CD4-positive, alpha-beta T cell treated with Interleukin-6 at 100 ng/mL for 8 hours (primary cell): ENCODE measurements at regions not wholly inside any gene's neighbourhood (a gene's known extent, or its start where the extent isn't known, plus 50 kb on each side); places are given as distances from the start of the nearest gene placed in this dataset.

Experiments used
- DNase-seq: peaks from one replicate; pipeline ENCODE4 v3.0.0-alpha.2; 2020; ENCODE audit warnings: mixed read lengths, low spot score

DNA sequence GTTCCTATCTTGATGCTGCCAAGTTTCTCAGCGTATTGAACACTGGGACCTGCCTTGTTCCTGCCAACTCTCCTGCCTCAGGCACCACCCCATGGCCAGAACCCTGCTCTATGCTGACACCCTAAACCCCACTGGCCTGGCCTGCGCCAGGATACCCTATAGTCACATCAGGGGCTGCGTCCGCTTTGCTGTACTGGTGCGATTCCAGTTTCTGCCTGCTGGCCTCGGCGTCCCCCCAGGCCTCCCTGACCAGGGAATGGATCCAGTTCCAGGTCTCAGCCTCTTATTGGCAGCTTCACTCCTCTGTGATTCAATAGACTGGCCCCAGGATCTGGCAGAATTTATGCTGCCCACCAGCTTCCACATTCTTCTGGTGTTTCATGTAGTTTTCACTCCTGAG is 55.0 kb downstream of the GPR6 start:
- DNase-seq, result no peak

DNA sequence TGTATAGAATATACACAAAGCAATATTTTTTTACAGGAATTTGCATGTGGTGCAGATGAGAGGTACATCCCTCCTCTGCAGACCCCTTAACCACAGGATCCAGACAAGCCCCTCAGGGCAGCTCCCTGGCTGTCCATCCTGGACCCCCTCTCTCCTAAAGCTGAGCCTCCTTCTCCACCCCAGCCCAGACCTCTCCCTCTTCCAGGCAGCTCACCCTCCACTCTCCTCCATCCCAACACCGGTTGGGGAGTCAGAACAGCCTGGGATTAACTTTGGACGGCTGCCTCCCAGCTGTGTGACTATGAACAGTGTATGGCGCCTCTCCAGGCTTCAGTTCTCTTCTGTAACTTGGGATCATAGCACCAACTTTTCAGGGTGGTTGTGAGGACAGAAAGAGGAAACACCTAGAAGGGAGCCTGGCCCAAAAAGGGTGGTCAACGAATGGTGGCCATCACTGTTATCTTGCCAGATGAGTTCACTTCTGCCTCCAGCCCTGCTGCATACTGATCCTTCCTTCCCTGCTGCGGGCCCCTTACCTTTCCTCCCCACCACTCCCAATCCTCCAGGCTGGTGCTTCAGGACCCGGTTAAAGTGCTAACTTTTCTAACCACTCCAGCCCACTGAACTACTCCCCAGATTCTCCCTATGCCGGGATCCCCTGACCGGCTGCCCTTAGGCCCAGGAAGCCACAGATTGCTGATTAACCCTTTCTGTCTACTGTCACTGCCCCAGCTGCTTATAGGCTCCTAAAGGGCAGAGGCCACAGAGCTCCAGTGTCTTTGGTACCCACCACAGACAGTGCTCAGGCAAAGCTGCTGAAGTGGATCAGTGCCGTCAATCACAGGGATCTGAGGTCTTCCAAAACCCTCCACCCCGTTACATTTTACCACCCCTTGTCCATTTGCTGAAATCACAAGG is 55.9 kb downstream of the GPR6 start:
- DNase-seq, result no peak

- DNase-seq, result no peak
Observed at GRCh38 chr6:110034667-110035036, 56.5 kb downstream of the GPR6 start.

- no peak for DNase-seq
Observed at GRCh38 chr6:110035321-110035720, 57.2 kb downstream of the GPR6 start.

DNA sequence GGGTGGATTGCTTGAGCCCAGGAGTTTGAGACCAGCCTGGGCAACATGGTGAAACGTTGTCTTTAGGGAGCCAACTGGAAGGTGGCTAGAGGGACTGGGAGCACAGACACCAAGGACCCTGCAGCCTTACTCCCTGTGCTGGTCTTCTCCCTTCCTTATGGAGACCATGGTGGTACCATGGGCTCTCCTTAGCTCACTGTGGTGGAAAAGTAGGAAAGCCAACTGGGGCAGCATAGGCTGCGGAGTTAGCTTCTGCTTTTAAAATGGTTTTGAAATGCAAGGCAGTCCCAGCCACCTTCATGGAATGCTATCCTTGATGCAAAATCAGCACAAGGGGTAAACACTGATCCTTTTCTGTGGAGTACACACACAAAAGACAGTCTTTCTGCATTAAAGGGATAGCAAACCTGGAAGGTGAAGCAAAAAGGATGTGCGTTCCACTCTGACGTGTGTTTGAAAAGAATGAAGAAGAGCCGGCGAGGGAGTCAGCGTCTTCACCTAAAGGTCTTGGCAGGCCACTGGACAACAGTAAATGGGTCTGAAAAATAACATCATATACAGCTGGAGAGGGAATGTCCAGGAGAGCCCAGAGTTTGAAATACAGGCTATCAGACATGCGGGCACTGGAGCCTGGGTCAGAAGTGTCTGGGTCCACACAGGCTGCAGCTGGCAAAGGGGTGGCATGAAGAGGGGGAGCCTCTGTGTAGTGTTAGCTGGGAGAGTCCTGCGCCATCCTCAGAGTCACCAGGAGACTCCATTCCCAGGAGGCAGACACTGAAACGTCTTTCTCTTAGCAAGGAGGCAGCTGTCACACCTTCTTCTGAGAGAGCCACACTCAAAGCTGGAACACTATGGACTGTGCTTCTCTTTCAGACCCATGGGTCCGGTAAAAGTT is 58.5 kb downstream of the GPR6 start:
- no peak for DNase-seq

DNA sequence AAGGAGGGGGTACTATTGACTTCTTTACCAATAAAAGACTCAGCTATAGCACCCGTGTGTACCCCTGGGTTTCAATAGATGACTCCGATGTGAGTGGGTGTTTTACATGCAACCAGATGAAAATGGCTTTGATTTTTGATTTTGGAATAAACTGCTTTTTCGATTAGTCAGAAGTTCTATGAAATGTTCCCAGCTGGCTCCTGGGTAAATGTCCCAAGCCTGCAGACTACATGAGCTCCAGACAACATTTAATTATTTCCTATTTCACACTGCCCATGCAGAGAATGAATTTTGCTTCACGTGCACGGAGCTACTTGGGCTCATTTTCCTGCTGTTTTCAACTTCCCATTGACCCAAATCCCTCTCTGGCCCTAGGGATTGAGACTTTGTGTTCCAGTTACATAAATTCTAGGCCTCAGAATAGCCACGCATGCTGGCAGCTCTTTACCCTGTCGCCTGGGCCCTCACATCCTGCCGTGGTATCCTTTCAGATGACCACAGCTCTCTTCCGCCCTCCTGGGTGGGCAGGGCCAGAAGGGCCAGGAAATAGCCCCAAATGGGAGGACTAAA is 59.7 kb downstream of the GPR6 start:
- DNase-seq, result no peak

- DNase-seq, result peak; percentile 85
Observed at GRCh38 chr6:110039364-110039980, 61.4 kb downstream of the GPR6 start.

DNA sequence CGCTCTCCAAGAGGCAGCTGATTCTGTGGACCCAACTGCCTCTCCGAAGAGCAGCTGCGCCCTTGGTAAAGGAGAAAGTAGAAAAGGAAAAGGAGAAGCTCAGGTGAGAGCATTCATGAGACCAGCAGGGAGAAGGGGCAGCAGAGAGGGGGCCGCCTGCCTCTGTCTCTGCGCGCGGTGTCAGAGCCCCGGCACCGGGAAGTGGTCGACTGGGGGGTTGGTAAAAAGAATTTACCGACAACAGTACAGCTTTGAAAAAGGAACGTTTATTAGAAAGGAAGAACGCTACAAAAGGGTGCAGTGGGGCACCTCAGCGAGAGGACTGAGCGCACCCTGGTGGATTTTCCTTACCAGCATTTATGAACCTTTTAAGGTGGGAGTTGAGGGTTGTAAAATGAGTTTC is 61.9 kb downstream of the GPR6 start:
- peak; percentile 46 for DNase-seq

DNA sequence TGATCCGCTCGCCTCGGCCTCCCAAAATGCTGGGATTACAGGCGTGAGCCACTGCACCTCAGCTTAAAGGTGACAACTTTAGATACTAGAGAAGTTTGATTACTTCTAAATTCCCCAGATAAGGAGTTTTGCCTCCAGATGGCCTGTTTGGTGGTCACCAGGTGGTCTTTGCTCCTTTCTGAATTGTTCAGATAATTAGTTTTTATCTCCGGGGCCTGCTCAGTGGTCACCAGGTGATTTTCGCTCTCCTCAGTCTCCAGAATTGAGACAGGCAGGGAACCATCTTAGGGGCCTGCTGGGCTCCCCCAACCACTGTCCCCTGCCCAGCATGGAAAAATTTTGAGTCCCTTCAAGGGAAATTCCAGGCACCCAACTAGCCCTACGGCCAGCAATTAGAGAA is 62.6 kb downstream of the GPR6 start:
- DNase-seq, result no peak

DNA sequence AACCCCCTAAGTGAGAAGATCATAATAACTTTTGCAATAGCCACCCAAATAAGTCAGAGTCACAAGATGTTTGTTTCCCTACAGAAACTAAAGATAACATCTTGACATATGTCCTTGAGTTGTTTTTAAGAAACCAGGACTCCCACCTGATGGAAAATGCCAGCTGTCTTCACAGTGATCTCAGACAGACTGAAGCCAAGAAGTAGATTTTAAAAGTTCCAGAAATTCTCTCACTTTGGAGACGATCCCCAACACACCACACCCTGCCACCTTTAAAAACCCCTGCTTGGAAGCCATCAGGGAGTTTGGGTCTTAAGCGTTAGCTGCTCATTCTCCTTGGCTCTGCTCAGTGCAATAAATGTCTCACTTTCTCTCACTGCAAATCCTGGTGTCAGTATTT is 63.0 kb downstream of the GPR6 start:
- no peak for DNase-seq

GRCh38 chr6:110041830-110042229 is 63.7 kb downstream of the GPR6 start:
- no peak for DNase-seq

DNA sequence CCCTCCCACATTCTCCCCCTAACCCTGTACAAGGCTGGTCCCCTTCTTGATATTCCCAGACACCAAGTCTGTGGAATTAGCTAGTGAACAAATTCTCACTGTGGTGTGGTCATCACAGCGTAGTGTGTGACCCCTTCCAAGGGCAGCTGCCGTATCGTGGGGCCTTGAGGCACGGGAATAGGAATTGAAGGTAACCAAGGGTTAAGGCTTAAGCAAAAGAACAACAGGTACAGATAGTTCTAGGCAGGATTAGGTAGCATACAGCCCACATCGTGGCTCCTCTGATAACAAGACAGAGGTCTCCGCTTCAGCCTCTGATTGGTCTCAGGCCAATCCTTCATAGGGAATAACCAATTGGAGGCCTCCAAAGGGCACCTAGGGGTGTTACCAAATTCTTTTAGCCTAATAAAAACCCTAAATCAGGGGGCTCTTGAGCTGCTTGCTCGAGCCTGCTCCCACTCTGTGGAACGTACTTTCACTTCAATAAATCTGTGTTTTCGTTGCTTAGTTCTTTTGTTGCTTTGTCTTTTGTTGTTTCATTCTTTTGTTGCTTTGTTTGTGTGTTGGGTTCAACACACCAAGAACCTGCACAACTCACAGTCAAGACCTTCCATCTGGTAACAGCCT is 64.7 kb downstream of the GPR6 start:
- DNase-seq, result no peak

DNA sequence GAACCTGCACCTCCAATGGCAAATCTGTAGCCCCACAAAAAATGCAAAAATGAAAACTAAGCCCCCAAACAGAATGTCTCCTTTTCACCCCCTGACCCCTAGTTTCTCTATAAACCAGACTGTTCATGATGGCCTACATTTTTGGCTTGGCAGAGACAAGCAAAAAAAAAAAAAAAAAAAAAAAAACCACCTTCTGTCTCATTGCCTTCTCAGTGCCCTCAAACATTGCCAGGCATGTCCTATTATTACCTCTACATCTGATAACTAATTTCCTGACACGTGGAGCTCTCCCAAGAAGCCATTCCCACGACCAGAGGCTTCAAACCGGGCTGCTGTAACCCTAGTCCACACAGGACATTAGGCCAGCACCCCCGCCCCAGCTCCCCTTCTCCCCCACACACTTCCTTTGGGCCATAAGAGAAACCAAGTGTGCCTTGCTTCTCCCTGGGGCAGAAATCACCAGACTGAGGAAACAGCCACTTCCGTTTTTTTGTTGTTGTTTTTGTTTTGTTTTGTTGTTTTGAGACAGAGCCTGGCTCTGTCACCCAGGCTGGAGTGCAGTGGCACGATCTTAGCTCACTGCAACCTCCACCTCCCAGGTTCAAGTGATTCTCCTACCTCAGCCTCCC is 65.4 kb downstream of the GPR6 start:
- no peak for DNase-seq

GRCh38 chr6:110044096-110044495 is 66.0 kb downstream of the GPR6 start:
- DNase-seq, result no peak

DNA sequence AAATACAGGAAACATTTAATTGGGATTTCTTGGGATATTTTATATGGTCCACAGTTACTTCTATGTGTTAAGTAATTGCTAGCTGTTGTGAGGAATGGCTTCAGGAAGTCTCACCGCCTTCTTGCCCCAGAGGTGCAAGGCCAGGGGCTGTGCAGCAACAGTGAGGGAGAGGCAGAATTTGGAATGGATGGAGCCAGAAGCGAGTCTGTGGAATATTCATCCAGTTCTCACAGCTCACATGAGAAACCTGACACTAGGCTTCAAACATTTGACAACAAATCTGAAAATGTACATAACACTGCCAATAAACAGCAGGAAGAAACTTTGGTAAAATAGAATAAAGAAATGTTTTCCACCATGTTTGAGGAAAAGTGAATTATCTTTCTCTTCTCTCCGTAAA is 66.5 kb downstream of the GPR6 start:
- DNase-seq, result no peak

- DNase-seq, result no peak
Observed at GRCh38 chr6:110048221-110048875, 70.2 kb downstream of the GPR6 start.

- no peak for DNase-seq
Observed at GRCh38 chr6:110049696-110050439, 71.8 kb downstream of the GPR6 start.
